Esophagus squamous epithelium (tissue), 4 donors: ENCODE measurements at regions not wholly inside any gene's neighbourhood (a gene's known extent, or its start where the extent isn't known, plus 50 kb on each side); places are given as distances from the start of the nearest gene placed in this dataset.

Experiments
- CTCF ChIP-seq, 6 experiments: fragments of 450-650 bp in 4 of 6; fragments of 200-600 bp in 2 of 6; sonication (generic) in 2 of 6; IDR thresholded peaks; one replicate each; pipeline ENCODE4 v1.5.1; 2016 to 2019; ENCODE audit warnings: antibody characterized with exemption in 6 of 6, mild to moderate bottlenecking in 4 of 6, moderate library complexity in 4 of 6
- POLR2A ChIP-seq, 4 donors: fragments of 450-650 bp; IDR thresholded peaks; one replicate each; pipeline ENCODE4 v1.6.1; 2017; ENCODE audit warnings: antibody characterized with exemption in 4 of 4, mild to moderate bottlenecking in 4 of 4, moderate library complexity in 3 of 4

GRCh38 chr12:93166541-93167307 lies 211.0 kb upstream of the NUDT4 start:
- TF ChIP-seq CTCF (IDR thresholded peaks at IDR 0.05) (no peak), POLR2A (IDR thresholded peaks at IDR 0.05) (no peak)
